ENCODE measurements at regions not wholly inside any gene's neighbourhood (a gene's known extent, or its start where the extent isn't known, plus 50 kb on each side); places are given as distances from the start of the nearest gene placed in this dataset.

DNA sequence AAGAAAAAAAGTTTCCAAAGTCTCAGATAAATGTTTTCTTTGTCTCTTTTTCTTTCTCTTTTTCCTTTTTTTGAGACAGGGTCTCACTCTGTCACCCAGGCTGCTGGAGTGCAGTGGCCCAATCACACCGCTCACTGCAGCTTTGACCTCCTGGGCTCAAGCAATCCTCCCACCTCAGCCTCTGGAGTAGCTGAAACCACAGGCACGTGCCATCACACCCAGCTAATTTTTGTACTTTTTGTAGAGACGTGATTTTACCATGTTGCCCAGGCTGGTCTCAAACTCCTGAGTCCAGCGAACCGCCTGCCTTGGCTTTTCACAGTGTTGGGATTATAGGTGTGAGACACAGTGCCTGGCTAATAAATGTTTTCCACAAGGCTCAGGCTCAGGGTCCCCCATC, 53.3 kb upstream of the KSR1 start:
- ATAC-seq = no peak
- Mint-ChIP-seq H3K27ac (no peak overlapping the region), H3K9me3 (ENCODE audit: low read depth) (no peaks in the 10 kb centered on the region), H3K36me3 (no peaks in the 10 kb centered on the region), H3K27me3 (peaks cover 12% of the 10 kb centered on the region), H3K4me3 (no peak overlapping the region), H3K4me1 (no peaks in the 10 kb centered on the region)
- CTCF ChIA-PET = interaction anchor here (1.0 kb wide), 1 partner anchor 10 kb away, joined by 3 read pairs; no protein-coding TSS in a partner anchor
- DNase-seq = no peak

DNA sequence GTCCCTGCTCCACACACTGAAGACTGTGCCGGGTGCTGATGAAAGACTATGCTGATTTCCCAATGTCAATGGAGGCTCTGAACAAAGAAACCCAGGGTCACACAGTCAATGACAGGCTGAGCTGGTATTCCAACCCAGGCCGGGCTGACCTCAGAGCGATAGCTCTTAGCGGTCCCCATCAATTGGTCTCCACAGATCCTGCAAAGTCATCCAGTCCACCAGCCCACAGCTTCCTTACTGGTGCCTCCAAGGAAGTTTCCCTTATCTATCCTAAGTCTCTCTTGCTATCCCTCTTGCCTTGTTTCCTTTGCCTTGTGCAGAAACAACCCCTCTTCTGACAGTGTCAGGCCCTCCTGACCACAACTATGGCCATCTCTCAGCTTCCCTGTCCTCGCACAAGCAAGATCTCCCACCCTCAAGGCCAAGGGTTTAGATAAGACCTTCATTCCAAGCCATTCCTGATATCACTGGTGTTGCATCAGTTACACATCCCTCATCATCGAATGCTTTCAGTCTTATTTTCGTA, 52.7 kb upstream of the KSR1 start:
- DNase-seq (no peak), ATAC-seq (no peak)
- CTCF ChIA-PET = no interaction called here
- no peaks in the 10 kb centered on the region for H3K9me3 Mint-ChIP-seq (ENCODE audit: low read depth)
- H3K36me3 Mint-ChIP-seq = no peaks in the 10 kb centered on the region
- H3K27ac Mint-ChIP-seq = no peak overlapping the region
- peaks cover 9% of the 10 kb centered on the region for H3K27me3 Mint-ChIP-seq
- H3K4me1 Mint-ChIP-seq = no peaks in the 10 kb centered on the region
- H3K4me3 Mint-ChIP-seq = no peak overlapping the region

DNA sequence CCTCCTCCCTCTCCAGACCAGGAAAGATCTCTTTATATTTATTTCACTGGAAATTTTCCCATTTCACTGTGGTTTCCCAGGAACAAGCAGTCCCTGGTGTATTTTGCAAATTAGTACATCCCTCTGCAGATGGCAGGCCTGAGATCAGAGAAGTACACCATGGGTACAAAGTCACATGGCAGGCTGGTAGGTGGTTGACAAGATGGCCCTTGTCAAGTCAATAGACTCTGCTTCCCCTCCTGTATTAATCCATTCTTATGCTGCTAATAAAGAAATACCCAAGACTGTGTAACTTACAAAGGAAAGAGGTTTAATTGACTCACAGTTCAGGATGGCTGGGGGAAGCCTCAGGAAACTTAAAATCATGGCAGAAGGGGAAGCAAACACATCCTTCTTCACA, 51.6 kb upstream of the KSR1 start:
- H3K27me3 Mint-ChIP-seq = peaks cover 13% of the 10 kb centered on the region
- ATAC-seq (no peak), DNase-seq (no peak)
- CTCF ChIA-PET = interaction anchor here (0.8 kb wide), 1 partner anchor 32 kb away, joined by 3 read pairs; no protein-coding TSS in a partner anchor
- H3K4me3 Mint-ChIP-seq = no peak overlapping the region
- H3K36me3 Mint-ChIP-seq = no peaks in the 10 kb centered on the region
- H3K9me3 Mint-ChIP-seq (ENCODE audit: low read depth) = no peaks in the 10 kb centered on the region
- H3K27ac Mint-ChIP-seq = no peak overlapping the region
- H3K4me1 Mint-ChIP-seq = no peaks in the 10 kb centered on the region
